IMR-90 (cell line): ENCODE measurements at regions not wholly inside any gene's neighbourhood (a gene's known extent, or its start where the extent isn't known, plus 50 kb on each side); places are given as distances from the start of the nearest gene placed in this dataset.

Source experiments
- ATAC-seq: fragments of 200-7000 bp; cut with Tn5 transposase; 2 replicates; pipeline ENCODE4 v1.9.1; 2020; ENCODE audit warnings: low read depth, mild to moderate bottlenecking, moderate library complexity
- BruUV-seq: library from RNA; stranded (reverse); fragments of 400-500 nt; replicated peaks from 2 replicates; lab custom pipeline; 2021; lab: Mats Ljungman, UMichigan
- CTCF ChIA-PET: fragments of 300-600 bp; formaldehyde crosslinking; extraction: SDS; loops from one replicate; lab custom pipeline; 2021; ENCODE audit warnings: antibody characterized with exemption; lab: Yijun Ruan, JAX
- POLR2A ChIA-PET: fragments of 300-600 bp; sonication (Branson Sonifier 250); formaldehyde crosslinking; loops from one replicate; lab custom pipeline; 2022; ENCODE audit warnings: antibody characterized with exemption; ENCODE audit not compliant: unreplicated experiment; lab: Charles Lee
- DNase-seq: peaks from one replicate; pipeline ENCODE4 v3.0.0; 2013
- H2AFZ ChIP-seq: replicated peaks from 2 replicates; pipeline ENCODE3; 2013; ENCODE audit warnings: low read length, mild to moderate bottlenecking; ENCODE audit not compliant: poor library complexity
- H2AK5ac ChIP-seq: 2 replicates; pipeline ENCODE4 v1.6.1; 2013; ENCODE audit warnings: low read depth, low read length, inconsistent platforms
- H2AK9ac ChIP-seq: replicated peaks from 2 replicates; pipeline ENCODE3; 2013; ENCODE audit warnings: mild to moderate bottlenecking, low read depth, low read length, moderate library complexity; ENCODE audit not compliant: poor library complexity
- H2BK120ac ChIP-seq: 2 replicates; pipeline ENCODE4 v1.6.1; 2013; ENCODE audit warnings: low read depth, low read length, inconsistent platforms
- H2BK15ac ChIP-seq: 3 replicates; pipeline ENCODE4 v1.6.1; 2013; ENCODE audit warnings: low read depth, low read length, inconsistent platforms
- H2BK20ac ChIP-seq: 2 replicates; pipeline ENCODE4 v1.6.1; 2013; ENCODE audit warnings: low read depth, mild to moderate bottlenecking, inconsistent platforms, low read length, moderate library complexity
- H2BK5ac ChIP-seq: 2 replicates; pipeline ENCODE4 v1.6.1; 2013; ENCODE audit warnings: mild to moderate bottlenecking, low read depth, low read length, inconsistent platforms; ENCODE audit not compliant: poor library complexity, severe bottlenecking
- H3K14ac ChIP-seq: replicated peaks from 2 replicates; pipeline ENCODE4 v1.6.1; 2013; ENCODE audit warnings: low read depth, low read length, inconsistent platforms
- H3K18ac ChIP-seq: 2 replicates; pipeline ENCODE4 v1.6.1; 2013; ENCODE audit warnings: low read depth, low read length, control low read depth
- H3K23ac ChIP-seq: 2 replicates; pipeline ENCODE4 v1.6.1; 2013; ENCODE audit warnings: low read depth, low read length, inconsistent platforms
- H3K27ac ChIP-seq: 2 replicates; pipeline ENCODE4 v1.5.1; 2013; ENCODE audit warnings: mild to moderate bottlenecking, control low read depth, low read length; ENCODE audit not compliant: insufficient read depth
- H3K27me3 ChIP-seq: 2 replicates; pipeline ENCODE4 v1.6.1; 2013; ENCODE audit warnings: low read length; ENCODE audit not compliant: control insufficient read depth, insufficient read depth
- H3K36me3 ChIP-seq: 2 replicates; pipeline ENCODE4 v1.6.1; 2013; ENCODE audit warnings: low read length, mixed read lengths; ENCODE audit not compliant: control insufficient read depth, insufficient read depth
- H3K4ac ChIP-seq: 2 replicates; pipeline ENCODE4 v1.6.1; 2013; ENCODE audit warnings: low read depth, low read length, inconsistent platforms
- H3K4me1 ChIP-seq: 2 replicates; pipeline ENCODE4 v1.6.1; 2013; ENCODE audit warnings: low read length, mixed read lengths; ENCODE audit not compliant: control insufficient read depth, insufficient read depth
- H3K4me2 ChIP-seq: 2 replicates; pipeline ENCODE4 v1.6.1; 2013; ENCODE audit warnings: low read depth, mild to moderate bottlenecking, control low read depth, low read length, moderate library complexity
- H3K4me3 ChIP-seq: 2 replicates; pipeline ENCODE4 v1.5.1; 2013; ENCODE audit warnings: low read depth, mild to moderate bottlenecking, control low read depth, low read length, moderate library complexity; ENCODE audit not compliant: insufficient read depth
- H3K56ac ChIP-seq: 2 replicates; pipeline ENCODE4 v1.6.1; 2013; ENCODE audit warnings: low read length, inconsistent platforms; ENCODE audit not compliant: insufficient read depth; ENCODE audit errors: extremely low read depth
- H3K79me1 ChIP-seq, 2 experiments: 2 replicates each; pipeline ENCODE4 v1.6.1; 2013; ENCODE audit warnings: low read length in 2 of 2, inconsistent platforms in 1 of 2, low read depth in 1 of 2
- H3K9ac ChIP-seq: 2 replicates; pipeline ENCODE4 v1.6.1; 2013; ENCODE audit warnings: low read depth, low read length, control low read depth
- H3K9me1 ChIP-seq: 2 replicates; pipeline ENCODE4 v1.6.1; 2013; ENCODE audit warnings: low read length, inconsistent platforms; ENCODE audit not compliant: insufficient read depth
- H3K9me3 ChIP-seq: 2 replicates; pipeline ENCODE4 v1.6.1; 2013; ENCODE audit warnings: low read length; ENCODE audit not compliant: control insufficient read depth, insufficient read depth
- H4K20me1 ChIP-seq: 2 replicates; pipeline ENCODE4 v1.6.1; 2013; ENCODE audit warnings: low read length, inconsistent platforms; ENCODE audit not compliant: insufficient read depth
- H4K5ac ChIP-seq: 2 replicates; pipeline ENCODE4 v1.6.1; 2013; ENCODE audit warnings: mild to moderate bottlenecking, low read depth, low read length, control low read depth
- H4K8ac ChIP-seq, 2 experiments: 2 replicates each; pipeline ENCODE4 v1.6.1; 2013; ENCODE audit warnings: low read depth in 2 of 2, low read length in 2 of 2, control low read depth in 1 of 2, inconsistent platforms in 1 of 2
- H4K91ac ChIP-seq: 2 replicates; pipeline ENCODE4 v1.6.1; 2013; ENCODE audit warnings: low read depth, low read length, inconsistent platforms; ENCODE audit not compliant: insufficient read depth
- CEBPB ChIP-seq: IDR thresholded peaks from 2 replicates; pipeline ENCODE4 v1.6.1; 2012; ENCODE audit warnings: low read depth, low read length, improper control_type of control experiment
- CHD1 ChIP-seq: IDR thresholded peaks from 2 replicates; pipeline ENCODE4 v1.6.1; 2012; ENCODE audit warnings: low read depth, low read length, improper control_type of control experiment
- FOS ChIP-seq: fragments of 150-350 bp; IDR thresholded peaks from 2 replicates; pipeline ENCODE4 v1.6.1; 2016; ENCODE audit warnings: low read depth, low read length
- MAFK ChIP-seq: IDR thresholded peaks from 2 replicates; pipeline ENCODE4 v1.6.1; 2012; ENCODE audit warnings: low read depth, low read length, improper control_type of control experiment
- MAZ ChIP-seq: IDR thresholded peaks from 2 replicates; pipeline ENCODE4 v1.6.1; 2012; ENCODE audit warnings: low read depth, mild to moderate bottlenecking, low read length, improper control_type of control experiment, moderate library complexity, borderline replicate concordance
- MXI1 ChIP-seq: IDR thresholded peaks from 2 replicates; pipeline ENCODE4 v1.6.1; 2012; ENCODE audit warnings: low read depth, mild to moderate bottlenecking, low read length, moderate library complexity, borderline replicate concordance
- RAD21 ChIP-seq: IDR thresholded peaks from 2 replicates; pipeline ENCODE4 v1.6.1; 2012; ENCODE audit warnings: low read length, improper control_type of control experiment
- WGBS, 2 experiments: methylation state at CpG; one replicate each; pipeline versions ENCODE4 v1.1.5 to v1.1.7; 2013; ENCODE audit warnings: missing lambda C conversion rate in 2 of 2; ENCODE audit not compliant: insufficient read length in 1 of 2; ENCODE audit errors: extremely low coverage in 2 of 2; 5-methylcytosine and 5-hydroxymethylcytosine counted together
- dilution Hi-C: fragments of 300-500 bp; cut with HindIII; formaldehyde crosslinking; loops from one replicate; pipeline ENCODE4 v1.14.3; 2018; ENCODE audit warnings: low sequenced_read_pairs; ENCODE audit not compliant: unreplicated experiment
- in situ Hi-C: fragments of 300-500 bp; cut with MboI; formaldehyde crosslinking; loops from 3 replicates; pipeline ENCODE4 v1.14.3; 2019; ENCODE audit warnings: low sequenced_read_pairs, inconsistent platforms, mixed read lengths
- intact Hi-C: fragments of 100-400 bp; cut with micrococcal nuclease; formaldehyde crosslinking; loops from 2 replicates; pipeline ENCODE4 v1.10.0; 2022
- TF ChIP-seq, protein P1 (sequence below): fragments of 150-350 bp; IDR thresholded peaks from 2 replicates; pipeline ENCODE4 v1.6.1; 2016; ENCODE audit warnings: low read depth, mild to moderate bottlenecking, low read length, moderate library complexity, borderline replicate concordance
- TF ChIP-seq, protein P2 (sequence below): conservative IDR thresholded peaks from 2 replicates; pipeline ENCODE4 v1.5.1; 2012; ENCODE audit warnings: mild to moderate bottlenecking, low read depth, low read length, improper control_type of control experiment
- TF ChIP-seq, protein P3 (sequence below): fragments of 150-350 bp; IDR thresholded peaks from 2 replicates; pipeline ENCODE4 v1.6.1; 2017; ENCODE audit warnings: mild to moderate bottlenecking, antibody characterized with exemption, low read length, low read depth

DNA sequence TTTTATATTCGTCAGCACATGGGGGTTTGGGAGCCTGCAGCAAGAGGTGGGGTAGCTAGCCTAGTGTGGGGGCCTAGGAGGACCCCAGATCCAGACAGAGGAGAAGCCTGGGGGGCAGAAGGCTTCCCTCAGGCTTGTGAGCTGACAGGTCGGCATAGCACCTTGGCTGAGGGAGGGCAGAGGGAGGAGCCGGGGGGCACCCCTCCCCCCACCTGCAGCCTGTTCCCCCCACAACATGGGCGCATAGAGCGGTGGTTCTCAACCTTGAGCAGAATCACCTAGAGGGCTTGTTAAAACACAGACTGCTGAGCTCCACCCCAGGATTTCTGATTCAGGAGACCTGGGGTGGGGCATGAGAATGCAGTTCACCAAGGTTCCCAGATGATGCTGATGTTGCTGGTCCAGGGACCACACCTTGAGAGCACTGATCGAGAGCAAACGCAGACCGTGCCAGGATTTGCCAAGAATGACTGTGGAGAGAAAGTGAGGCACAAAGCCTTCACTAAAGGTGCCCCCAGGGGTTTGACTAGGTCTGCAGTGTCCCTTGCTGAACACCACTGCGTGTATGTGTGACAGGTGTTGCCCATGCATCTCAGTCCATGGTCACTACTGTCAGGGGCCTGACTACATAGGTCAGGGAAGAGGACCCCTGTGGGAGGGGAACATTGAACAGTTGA is 163.3 kb downstream of the MACROH2A1 start:
- no peak overlapping the region for H2BK120ac ChIP-seq
- peak overlapping the region; percentile 68 for H2AK5ac ChIP-seq
- H3K4me2 ChIP-seq, result no peak overlapping the region
- H4K8ac ChIP-seq, result no peak overlapping the region
- H2BK20ac ChIP-seq, result 0 out of 2 replicates have a peak overlapping the region, but pooled peaks have one; percentile 25
- no peak for ATAC-seq
- CTCF ChIA-PET, result no interaction called here
- in situ Hi-C loops, result no loop called here
- WGBS, 2 experiments, result 94% methylated on average over 3 of the region's 9 CpGs; no CpG with 5 or more reads in 1 of the 2 experiments
- no peak overlapping the region for H2AFZ ChIP-seq
- H4K5ac ChIP-seq, result no peak overlapping the region
- peaks cover 24% of the 10 kb centered on the region for H3K4me1 ChIP-seq
- no peak overlapping the region for H2BK5ac ChIP-seq
- no peak overlapping the region for H3K27ac ChIP-seq
- DNase-seq, result no peak
- no peak overlapping the region for H4K91ac ChIP-seq
- no peak overlapping the region for H3K56ac ChIP-seq
- no peaks in the 10 kb centered on the region for H4K20me1 ChIP-seq
- no peak overlapping the region for H3K23ac ChIP-seq
- H3K9me3 ChIP-seq, result no peaks in the 10 kb centered on the region
- H2BK15ac ChIP-seq, result peak overlapping the region; percentile 37; the same call in 1 of the 3 replicates
- H3K36me3 ChIP-seq, result no peaks in the 10 kb centered on the region
- no peaks in the 10 kb centered on the region; a peak in 1 of 4 replicates for H3K79me1 ChIP-seq
- no TSS peak for BruUV-seq
- no peak for TF ChIP-seq MAZ
- TF ChIP-seq MAFK, result no peak
- TF ChIP-seq MXI1, result no peak
- TF ChIP-seq, protein P1, sequence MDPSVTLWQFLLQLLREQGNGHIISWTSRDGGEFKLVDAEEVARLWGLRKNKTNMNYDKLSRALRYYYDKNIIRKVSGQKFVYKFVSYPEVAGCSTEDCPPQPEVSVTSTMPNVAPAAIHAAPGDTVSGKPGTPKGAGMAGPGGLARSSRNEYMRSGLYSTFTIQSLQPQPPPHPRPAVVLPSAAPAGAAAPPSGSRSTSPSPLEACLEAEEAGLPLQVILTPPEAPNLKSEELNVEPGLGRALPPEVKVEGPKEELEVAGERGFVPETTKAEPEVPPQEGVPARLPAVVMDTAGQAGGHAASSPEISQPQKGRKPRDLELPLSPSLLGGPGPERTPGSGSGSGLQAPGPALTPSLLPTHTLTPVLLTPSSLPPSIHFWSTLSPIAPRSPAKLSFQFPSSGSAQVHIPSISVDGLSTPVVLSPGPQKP, result no peak
- TF ChIP-seq CEBPB, result no peak
- TF ChIP-seq, protein P2, sequence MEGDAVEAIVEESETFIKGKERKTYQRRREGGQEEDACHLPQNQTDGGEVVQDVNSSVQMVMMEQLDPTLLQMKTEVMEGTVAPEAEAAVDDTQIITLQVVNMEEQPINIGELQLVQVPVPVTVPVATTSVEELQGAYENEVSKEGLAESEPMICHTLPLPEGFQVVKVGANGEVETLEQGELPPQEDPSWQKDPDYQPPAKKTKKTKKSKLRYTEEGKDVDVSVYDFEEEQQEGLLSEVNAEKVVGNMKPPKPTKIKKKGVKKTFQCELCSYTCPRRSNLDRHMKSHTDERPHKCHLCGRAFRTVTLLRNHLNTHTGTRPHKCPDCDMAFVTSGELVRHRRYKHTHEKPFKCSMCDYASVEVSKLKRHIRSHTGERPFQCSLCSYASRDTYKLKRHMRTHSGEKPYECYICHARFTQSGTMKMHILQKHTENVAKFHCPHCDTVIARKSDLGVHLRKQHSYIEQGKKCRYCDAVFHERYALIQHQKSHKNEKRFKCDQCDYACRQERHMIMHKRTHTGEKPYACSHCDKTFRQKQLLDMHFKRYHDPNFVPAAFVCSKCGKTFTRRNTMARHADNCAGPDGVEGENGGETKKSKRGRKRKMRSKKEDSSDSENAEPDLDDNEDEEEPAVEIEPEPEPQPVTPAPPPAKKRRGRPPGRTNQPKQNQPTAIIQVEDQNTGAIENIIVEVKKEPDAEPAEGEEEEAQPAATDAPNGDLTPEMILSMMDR, result no peak
- TF ChIP-seq, protein P3, sequence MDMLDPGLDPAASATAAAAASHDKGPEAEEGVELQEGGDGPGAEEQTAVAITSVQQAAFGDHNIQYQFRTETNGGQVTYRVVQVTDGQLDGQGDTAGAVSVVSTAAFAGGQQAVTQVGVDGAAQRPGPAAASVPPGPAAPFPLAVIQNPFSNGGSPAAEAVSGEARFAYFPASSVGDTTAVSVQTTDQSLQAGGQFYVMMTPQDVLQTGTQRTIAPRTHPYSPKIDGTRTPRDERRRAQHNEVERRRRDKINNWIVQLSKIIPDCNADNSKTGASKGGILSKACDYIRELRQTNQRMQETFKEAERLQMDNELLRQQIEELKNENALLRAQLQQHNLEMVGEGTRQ, result no peak
- no peak for TF ChIP-seq RAD21
- TF ChIP-seq CHD1, result no peak
- TF ChIP-seq FOS, result no peak
- intact Hi-C loops, result no loop called here
- H3K4ac ChIP-seq, result peak overlapping the region; percentile 56; the same call in 1 of the 2 replicates
- dilution Hi-C loops, result no loop called here
- peaks cover 9% of the 10 kb centered on the region; the same call in 1 of the 2 replicates for H3K9me1 ChIP-seq
- H2AK9ac ChIP-seq, result no peak overlapping the region
- no peak overlapping the region for H3K18ac ChIP-seq
- H3K27me3 ChIP-seq, result peaks cover 2% of the 10 kb centered on the region; the same call in 1 of the 2 replicates
- POLR2A ChIA-PET, result no interaction called here
- no peak overlapping the region for H3K4me3 ChIP-seq
- no peak overlapping the region for H3K9ac ChIP-seq
- H3K14ac ChIP-seq, result no peak overlapping the region
